ENCODE measurements at regions not wholly inside any gene's neighbourhood (a gene's known extent, or its start where the extent isn't known, plus 50 kb on each side); places are given as distances from the start of the nearest gene placed in this dataset.

DNA sequence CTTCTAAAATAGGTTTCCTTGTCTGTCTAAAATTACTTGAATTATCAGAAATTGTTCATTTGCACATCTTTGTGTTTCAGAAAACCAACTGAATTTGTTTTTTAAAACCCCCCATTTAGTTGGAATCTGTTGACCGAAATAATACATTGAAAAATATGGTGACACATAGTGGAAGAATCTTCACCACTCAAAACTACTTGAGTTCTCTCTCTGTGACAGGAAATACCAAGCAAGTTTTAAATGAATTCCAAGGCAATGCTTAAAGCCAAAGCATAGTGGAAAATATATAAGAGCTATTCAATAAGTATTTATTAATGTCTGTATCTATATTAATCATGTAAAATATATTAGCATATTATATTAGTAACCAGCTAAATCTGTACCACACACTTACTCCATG is 224.9 kb upstream of the COL8A1 start:
- Histone ChIP-seq H3K36me3 (no peaks in the 10 kb centered on the region), H3K4me3 (no peak overlapping the region), H3K4me1 (no peaks in the 10 kb centered on the region), H3K27ac (no peak overlapping the region), H3K27me3 (no peaks in the 10 kb centered on the region), H3K9me3 (no peaks in the 10 kb centered on the region)
- TF ChIP-seq POLR2A (IDR thresholded peaks at IDR 0.05) (no peak), EP300 (IDR thresholded peaks at IDR 0.05) (no peak), POLR2AphosphoS5 (IDR thresholded peaks at IDR 0.05) (no peak)
- TF ChIP-seq, protein P1, sequence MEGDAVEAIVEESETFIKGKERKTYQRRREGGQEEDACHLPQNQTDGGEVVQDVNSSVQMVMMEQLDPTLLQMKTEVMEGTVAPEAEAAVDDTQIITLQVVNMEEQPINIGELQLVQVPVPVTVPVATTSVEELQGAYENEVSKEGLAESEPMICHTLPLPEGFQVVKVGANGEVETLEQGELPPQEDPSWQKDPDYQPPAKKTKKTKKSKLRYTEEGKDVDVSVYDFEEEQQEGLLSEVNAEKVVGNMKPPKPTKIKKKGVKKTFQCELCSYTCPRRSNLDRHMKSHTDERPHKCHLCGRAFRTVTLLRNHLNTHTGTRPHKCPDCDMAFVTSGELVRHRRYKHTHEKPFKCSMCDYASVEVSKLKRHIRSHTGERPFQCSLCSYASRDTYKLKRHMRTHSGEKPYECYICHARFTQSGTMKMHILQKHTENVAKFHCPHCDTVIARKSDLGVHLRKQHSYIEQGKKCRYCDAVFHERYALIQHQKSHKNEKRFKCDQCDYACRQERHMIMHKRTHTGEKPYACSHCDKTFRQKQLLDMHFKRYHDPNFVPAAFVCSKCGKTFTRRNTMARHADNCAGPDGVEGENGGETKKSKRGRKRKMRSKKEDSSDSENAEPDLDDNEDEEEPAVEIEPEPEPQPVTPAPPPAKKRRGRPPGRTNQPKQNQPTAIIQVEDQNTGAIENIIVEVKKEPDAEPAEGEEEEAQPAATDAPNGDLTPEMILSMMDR (IDR thresholded peaks at IDR 0.05): no peak
- DNase-seq: no peak
- 69 to 85% methylated on average over 1 of the region's 1 CpG for WGBS, 2 donors
- ATAC-seq (ENCODE audit: low FRiP score in 2 of 2): no peak

DNA sequence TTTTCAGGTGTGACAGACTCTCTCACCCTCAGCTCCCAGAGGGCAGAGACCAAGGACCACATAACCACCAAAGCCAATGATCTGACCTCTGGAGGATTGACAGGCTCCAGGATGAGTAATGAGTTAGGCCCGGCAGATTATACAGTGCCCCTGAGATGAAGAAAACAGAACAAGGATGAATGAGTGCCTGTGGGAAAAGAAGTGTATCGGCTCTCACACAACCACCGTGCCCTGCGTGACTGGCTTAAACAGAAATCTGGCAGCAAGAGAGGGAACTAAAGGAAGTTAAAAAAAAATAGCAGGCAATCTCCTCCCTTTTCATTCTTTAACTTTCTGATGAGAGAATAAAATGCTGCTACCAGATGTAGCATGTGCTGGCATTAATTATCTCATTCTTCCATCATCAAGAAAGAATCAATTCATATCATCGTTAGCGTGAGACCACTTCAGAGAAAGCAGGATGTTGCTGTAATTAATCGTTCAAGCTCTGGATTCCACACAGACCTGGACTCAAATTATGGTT is 227.5 kb upstream of the COL8A1 start:
- no peak overlapping the region for H3K4me3 ChIP-seq
- ATAC-seq (ENCODE audit: low FRiP score in 2 of 2) (no peak), DNase-seq (no peak)
- H3K27me3 ChIP-seq: no peaks in the 10 kb centered on the region
- no peak overlapping the region for H3K27ac ChIP-seq
- no peaks in the 10 kb centered on the region for H3K36me3 ChIP-seq
- whole genome bisulfite sequencing, 2 donors: 53 to 59% methylated on average over 7 of the region's 7 CpGs
- no peaks in the 10 kb centered on the region for H3K4me1 ChIP-seq
- H3K9me3 ChIP-seq: no peaks in the 10 kb centered on the region
- TF ChIP-seq, protein P1 (IDR thresholded peaks at IDR 0.05): no peak
- TF ChIP-seq POLR2A (IDR thresholded peaks at IDR 0.05) (no peak), POLR2AphosphoS5 (IDR thresholded peaks at IDR 0.05) (no peak), EP300 (IDR thresholded peaks at IDR 0.05) (no peak)

GRCh38 chr3:99409961-99410360 is 228.4 kb upstream of the COL8A1 start:
- Histone ChIP-seq H3K9me3 (no peaks in the 10 kb centered on the region), H3K4me3 (no peak overlapping the region), H3K4me1 (no peaks in the 10 kb centered on the region), H3K36me3 (no peaks in the 10 kb centered on the region), H3K27ac (no peak overlapping the region), H3K27me3 (no peaks in the 10 kb centered on the region)
- ATAC-seq (ENCODE audit: low FRiP score in 2 of 2) (no peak), DNase-seq (no peak)
- TF ChIP-seq POLR2AphosphoS5 (IDR thresholded peaks at IDR 0.05) (no peak), POLR2A (IDR thresholded peaks at IDR 0.05) (no peak), EP300 (IDR thresholded peaks at IDR 0.05) (no peak)
- TF ChIP-seq, protein P1 (IDR thresholded peaks at IDR 0.05): no peak
- 81 to 83% methylated on average over 1 of the region's 1 CpG for WGBS, 2 donors

DNA sequence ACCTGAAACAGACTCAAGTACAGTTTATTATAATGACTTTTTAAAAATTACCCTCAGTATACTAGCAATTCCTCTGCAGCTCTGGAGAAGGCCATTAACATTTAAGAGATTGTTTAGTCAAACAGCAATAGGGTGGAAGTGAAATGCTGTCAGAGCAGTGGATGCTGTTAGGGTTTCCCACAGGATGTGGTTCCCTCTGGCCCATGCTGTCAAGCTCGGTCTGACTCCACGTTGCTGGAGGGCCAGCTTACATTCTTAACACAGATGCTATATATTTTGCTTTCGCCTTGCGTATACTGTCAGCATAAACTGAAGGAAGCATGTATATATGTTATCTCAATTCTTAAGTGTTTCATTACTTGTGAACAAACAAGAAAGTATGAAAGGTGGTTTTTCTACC is 231.1 kb upstream of the COL8A1 start:
- 58 to 69% methylated on average over 4 of the region's 4 CpGs for WGBS, 2 donors
- H3K27me3 ChIP-seq: no peaks in the 10 kb centered on the region
- H3K9me3 ChIP-seq: no peaks in the 10 kb centered on the region
- TF ChIP-seq, protein P1 (IDR thresholded peaks at IDR 0.05): no peak
- TF ChIP-seq POLR2AphosphoS5 (IDR thresholded peaks at IDR 0.05) (no peak), EP300 (IDR thresholded peaks at IDR 0.05) (no peak), POLR2A (IDR thresholded peaks at IDR 0.05) (no peak)
- no peak for ATAC-seq (ENCODE audit: low FRiP score in 2 of 2)
- H3K4me3 ChIP-seq: no peak overlapping the region
- no peak for DNase-seq
- no peaks in the 10 kb centered on the region for H3K4me1 ChIP-seq
- H3K36me3 ChIP-seq: no peaks in the 10 kb centered on the region
- no peak overlapping the region for H3K27ac ChIP-seq

GRCh38 chr3:99402755-99403154 is 235.6 kb upstream of the COL8A1 start:
- H3K27ac ChIP-seq: no peak overlapping the region
- H3K9me3 ChIP-seq: peaks cover 3 to 15% (median 6%) of the 10 kb centered on the region in 4 donors
- no peaks in the 10 kb centered on the region for H3K36me3 ChIP-seq
- H3K4me1 ChIP-seq: no peaks in the 10 kb centered on the region
- WGBS, 2 donors: 90 to 97% methylated on average over 1 of the region's 1 CpG
- TF ChIP-seq EP300 (IDR thresholded peaks at IDR 0.05) (no peak), POLR2AphosphoS5 (IDR thresholded peaks at IDR 0.05) (no peak), POLR2A (IDR thresholded peaks at IDR 0.05) (no peak)
- TF ChIP-seq, protein P1 (IDR thresholded peaks at IDR 0.05): no peak
- ATAC-seq (ENCODE audit: low FRiP score in 2 of 2) (no peak), DNase-seq (no peak)
- no peaks in the 10 kb centered on the region for H3K27me3 ChIP-seq
- H3K4me3 ChIP-seq: no peak overlapping the region

Data from upper lobe of left lung (tissue), 6 donors.